Caki2 (cell line): ENCODE measurements at regions not wholly inside any gene's neighbourhood (a gene's known extent, or its start where the extent isn't known, plus 50 kb on each side); places are given as distances from the start of the nearest gene placed in this dataset.

Source experiments
- DNase-seq: peaks from one replicate; pipeline ENCODE4 v3.0.0-alpha.2; 2015; ENCODE audit warnings: low read depth
- in situ Hi-C: cut with HindIII; loops from 2 replicates; pipeline ENCODE4 v1.10.0; 2016; ENCODE audit warnings: low sequenced_read_pairs, low pct_unique_long_range_greater_than_20kb, mixed read lengths

DNA sequence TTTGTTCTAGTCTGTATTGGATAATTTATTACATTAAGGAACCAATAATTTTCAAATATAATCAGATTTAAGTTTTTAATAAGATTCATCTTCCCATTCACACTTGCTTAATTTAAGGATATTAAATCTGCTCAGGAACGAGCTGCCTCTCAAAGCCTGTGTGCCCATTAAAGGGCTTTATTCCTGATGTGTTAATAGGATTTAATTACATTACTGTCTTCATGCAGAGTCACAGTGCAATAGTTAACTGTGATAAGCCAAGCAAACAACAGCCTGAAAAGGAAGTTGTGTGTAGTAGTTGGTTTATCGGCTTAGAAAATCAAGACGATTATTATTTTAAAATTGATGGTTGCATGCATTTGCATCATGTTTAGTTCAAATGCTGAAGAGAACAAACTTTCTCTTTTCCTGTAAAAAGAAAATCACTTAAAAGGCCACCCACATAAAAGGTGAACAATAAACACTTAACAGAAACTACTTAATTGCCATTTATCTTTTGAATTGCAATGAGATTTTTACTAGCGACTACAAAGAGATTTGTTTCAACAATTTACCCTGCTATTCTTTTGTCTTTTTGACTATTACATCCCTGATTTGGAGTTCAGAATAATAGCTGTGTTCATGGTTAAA is 174.6 kb downstream of the RWDD3 start:
- in situ Hi-C loops = no loop called here
- DNase-seq = no peak

- in situ Hi-C loops = no loop called here
- no peak for DNase-seq
Observed at GRCh38 chr1:95409276-95409675, 175.3 kb downstream of the RWDD3 start.

DNA sequence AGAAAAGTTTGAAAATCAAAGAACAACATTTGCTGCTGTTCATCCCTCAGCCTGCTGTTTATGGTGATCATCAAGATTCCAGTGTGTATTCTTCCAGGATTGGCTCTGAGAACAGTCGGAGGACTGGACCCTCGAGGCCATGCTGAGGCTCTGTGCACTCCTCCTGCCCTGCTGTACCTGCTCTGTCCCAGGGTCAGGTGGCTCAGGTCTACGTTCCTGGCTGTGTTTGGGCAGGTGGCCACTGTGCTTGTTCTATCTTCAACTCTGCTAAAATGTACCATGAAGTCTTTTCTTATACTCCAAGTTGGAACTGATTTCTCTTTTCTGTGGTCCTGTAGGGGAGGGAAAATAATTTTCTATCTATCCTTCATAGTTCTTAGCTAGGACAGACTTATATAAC is 175.9 kb downstream of the RWDD3 start:
- in situ Hi-C loops = no loop called here
- no peak for DNase-seq

DNA sequence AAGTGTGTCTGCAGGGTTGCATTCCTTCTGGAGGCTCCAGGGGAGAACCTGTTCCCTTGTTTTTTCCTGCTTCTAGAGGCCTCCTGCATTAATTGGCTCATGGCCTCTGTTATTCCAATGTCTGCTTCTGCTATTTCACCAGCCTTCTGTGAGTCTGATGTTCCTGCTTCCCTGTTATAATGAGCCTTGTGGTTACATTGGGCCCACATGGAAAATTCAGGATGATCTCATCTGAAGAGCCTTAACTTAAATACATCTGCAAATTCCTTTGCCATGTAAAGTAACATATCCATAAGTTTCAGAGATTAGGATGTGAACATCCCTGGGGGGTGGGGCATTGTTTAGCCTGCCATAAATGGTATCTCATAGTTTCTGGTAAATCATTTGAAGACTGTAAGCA is 181.1 kb downstream of the RWDD3 start:
- no peak for DNase-seq
- in situ Hi-C loops = no loop called here

GRCh38 chr1:95426772-95427171 is 192.8 kb downstream of the RWDD3 start:
- in situ Hi-C loops = no loop called here
- DNase-seq = no peak

GRCh38 chr1:95427525-95427924 is 193.5 kb downstream of the RWDD3 start:
- in situ Hi-C loops = no loop called here

DNA sequence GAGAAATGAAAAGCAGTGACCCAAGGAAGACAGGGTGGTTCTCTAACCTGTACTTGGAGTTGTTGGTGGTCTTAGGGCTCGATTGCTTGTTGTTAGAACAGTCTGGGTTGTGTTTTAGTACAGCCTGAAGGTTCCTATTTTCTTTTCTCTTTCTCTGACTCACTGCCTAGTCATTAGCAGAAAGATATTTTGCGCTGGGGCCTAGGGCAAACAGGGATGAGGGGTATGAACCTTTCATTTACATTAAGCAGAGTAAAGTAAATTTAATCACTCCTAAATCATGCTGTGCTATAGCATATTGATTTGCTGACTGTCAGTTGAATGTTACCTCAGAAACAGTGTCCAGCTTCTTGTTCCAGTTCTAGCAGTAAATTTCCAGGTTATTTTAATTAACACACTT is 197.2 kb downstream of the RWDD3 start:
- in situ Hi-C loops = no loop called here
- DNase-seq = no peak

More at GRCh38 chr1:95427525-95427924, 193.5 kb downstream of the RWDD3 start:
- no peak for DNase-seq

DNA sequence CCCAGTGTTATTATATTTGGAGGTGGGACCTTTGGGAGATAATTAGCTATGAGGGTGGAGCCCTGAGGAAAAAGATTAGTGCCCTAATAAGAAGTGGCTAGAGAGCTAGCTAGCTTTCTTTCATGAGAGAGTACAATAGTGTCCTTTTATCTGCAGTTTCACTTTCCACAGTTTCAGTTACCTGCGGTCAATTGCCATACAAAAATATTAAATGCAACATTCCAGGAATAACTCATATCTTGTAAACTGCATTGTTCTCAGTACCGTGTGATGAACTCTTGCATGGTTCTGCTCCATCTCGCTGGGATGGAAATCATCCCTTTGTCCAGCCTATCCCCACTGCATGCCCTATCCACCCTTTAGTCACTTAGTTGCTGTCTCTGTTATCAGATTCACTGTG is 201.6 kb downstream of the RWDD3 start:
- in situ Hi-C loops = no loop called here
- no peak for DNase-seq

DNA sequence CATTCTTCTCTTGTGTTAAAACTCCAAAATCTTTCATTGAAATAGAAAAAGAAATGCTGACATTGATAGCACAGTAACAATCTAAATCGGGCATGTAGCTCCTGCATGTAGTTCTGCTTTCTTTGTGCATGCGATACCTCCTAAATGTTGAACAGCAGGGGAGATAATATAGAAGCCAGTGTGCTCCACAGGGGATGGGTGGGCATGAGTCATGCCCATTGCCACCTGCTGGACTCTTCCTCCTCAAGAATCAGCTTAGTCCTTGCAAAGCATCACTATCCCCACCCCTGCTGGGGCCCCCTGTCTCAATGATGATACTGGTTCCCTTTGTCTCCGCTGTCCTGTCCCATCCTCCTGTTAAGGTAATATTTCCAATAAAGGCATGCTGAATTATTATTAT is 203.0 kb downstream of the RWDD3 start:
- in situ Hi-C loops = no loop called here

GRCh38 chr1:95437781-95438180 is 203.8 kb downstream of the RWDD3 start:
- in situ Hi-C loops = no loop called here

More for the DNA sequence above, 203.0 kb downstream of the RWDD3 start:
- DNase-seq = no peak

GRCh38 chr1:95438218-95438948 is 204.4 kb downstream of the RWDD3 start:
- DNase-seq = no peak
- in situ Hi-C loops = no loop called here

More at GRCh38 chr1:95437781-95438180, 203.8 kb downstream of the RWDD3 start:
- DNase-seq = no peak

GRCh38 chr1:95440511-95440910 is 206.5 kb downstream of the RWDD3 start:
- in situ Hi-C loops = no loop called here
- DNase-seq = no peak

DNA sequence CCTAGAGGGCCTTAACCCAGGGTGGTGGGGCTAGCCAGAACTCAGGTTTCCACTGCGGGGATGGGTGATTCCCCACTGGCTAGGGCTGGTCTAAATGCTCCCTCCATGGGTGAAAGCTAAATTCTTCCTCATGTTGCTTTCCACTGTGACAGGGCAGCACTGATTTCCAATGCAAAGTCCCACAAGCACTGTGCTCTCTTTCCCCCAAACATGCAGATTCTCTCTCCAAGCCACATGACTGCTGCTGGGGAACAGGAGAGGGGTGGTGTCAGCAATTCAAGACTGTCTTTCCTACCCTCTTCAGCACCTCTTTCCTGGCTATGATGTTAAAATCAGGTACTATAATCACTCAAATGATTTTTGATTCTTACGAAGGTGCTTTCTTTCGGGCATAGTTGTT is 215.5 kb downstream of the RWDD3 start:
- in situ Hi-C loops = no loop called here
- DNase-seq = no peak

- no peak for DNase-seq
- in situ Hi-C loops = no loop called here
Observed at GRCh38 chr1:95451054-95451453, 217.0 kb downstream of the RWDD3 start.

GRCh38 chr1:95451904-95452303 is 217.9 kb downstream of the RWDD3 start:
- in situ Hi-C loops = no loop called here
- no peak for DNase-seq

GRCh38 chr1:95453053-95453452 is 219.0 kb downstream of the RWDD3 start:
- DNase-seq = no peak
- in situ Hi-C loops = no loop called here

DNA sequence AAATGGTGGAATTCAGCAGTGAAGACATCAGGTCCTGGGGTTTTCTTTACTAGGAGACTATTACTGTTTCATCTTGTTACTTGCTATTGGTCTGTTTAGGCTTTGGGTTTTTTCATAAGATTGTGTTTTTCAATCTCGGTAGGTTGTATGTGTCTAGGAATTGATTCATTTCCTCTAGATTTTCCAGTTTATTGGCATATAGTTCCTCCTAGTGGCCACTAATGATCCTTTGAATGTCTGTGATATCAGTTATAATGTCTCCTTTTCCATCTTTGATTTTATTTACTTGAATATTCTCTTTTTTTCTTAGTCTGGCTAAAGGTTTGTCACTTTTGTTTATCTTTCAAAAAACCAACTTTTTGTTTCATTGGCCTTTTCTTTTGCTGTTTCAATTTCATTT is 233.0 kb downstream of the RWDD3 start:
- in situ Hi-C loops = no loop called here
- no peak for DNase-seq

DNA sequence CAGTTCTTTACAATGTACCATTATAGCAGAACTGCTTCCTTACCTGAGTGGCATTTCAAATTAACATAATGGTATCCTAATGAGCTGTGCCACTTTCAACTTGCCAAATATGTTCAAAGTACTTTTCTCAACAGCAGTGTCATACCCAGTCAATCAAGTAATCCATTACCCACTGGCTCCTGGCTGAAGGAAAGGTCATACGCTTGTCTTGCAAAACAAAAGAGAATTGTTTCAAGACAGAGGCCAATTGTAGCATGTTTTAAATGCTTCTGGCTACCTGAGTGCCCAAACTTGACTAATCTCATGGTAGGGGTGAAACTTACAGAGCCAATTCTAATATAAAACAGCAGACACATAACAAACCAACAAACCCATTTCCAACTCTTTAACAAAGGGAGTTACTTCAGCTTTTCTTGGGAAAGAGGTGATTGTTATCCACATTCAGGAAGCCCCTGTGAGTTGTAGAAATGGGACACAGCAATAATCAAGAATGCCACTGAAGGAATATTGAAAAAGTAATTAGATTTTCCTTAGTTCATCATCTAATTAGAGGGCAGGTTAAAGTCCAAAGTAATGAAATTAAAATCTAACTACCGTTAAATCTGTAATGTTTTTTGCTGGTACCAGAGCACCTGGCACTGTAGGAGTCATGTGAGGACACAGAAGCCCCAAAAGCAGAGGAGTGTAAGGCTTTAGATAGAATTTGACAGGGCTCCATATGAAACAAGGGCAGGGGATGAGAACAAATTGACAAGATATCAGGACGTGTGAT is 241.9 kb downstream of the RWDD3 start:
- DNase-seq = no peak
- in situ Hi-C loops = no loop called here

DNA sequence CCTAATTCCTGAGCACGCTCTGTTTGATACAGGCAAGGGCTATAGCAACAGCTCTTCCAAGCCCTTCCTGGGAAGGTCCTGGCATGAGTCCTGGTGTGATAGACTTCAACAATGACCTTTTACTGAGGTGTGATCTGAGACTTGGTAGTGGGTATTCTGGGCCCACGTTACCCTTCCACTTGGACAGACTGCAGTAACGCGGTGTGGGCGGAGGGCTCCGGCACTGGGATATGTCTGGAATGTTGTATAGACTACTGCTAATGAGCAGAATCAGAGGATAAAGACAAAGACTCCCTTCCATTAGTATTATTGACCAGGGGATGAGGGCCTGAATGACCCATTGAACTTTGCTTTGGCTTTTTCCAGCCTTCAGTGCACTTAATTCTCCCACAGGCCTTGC is 262.3 kb downstream of the RWDD3 start:
- in situ Hi-C loops = no loop called here
- no peak for DNase-seq
